BJ (cell line): ENCODE measurements at regions not wholly inside any gene's neighbourhood (a gene's known extent, or its start where the extent isn't known, plus 50 kb on each side); places are given as distances from the start of the nearest gene placed in this dataset.

Experiments used
- CTCF ChIA-PET: fragments of 350-600 bp; formaldehyde crosslinking; extraction: SDS; loops from one replicate; lab custom pipeline; 2021; ENCODE audit warnings: antibody characterized with exemption, inconsistent platforms; lab: Yijun Ruan, JAX
- POLR2A ChIA-PET: fragments of 300-600 bp; sonication (Branson Sonifier 250); formaldehyde crosslinking; extraction: SDS; loops from one replicate; lab custom pipeline; 2021; ENCODE audit warnings: antibody characterized with exemption; lab: Charles Lee
- DNase-seq: peaks from one replicate; pipeline ENCODE4 v3.0.0-alpha.2; 2011; ENCODE audit warnings: low read depth
- H3K27me3 ChIP-seq: 2 replicates; pipeline ENCODE4 v1.6.0; 2011; ENCODE audit warnings: low read length; ENCODE audit not compliant: control insufficient read depth, insufficient read depth
- H3K36me3 ChIP-seq: 2 replicates; pipeline ENCODE4 v1.5.1; 2011; ENCODE audit warnings: low read length; ENCODE audit not compliant: control insufficient read depth, insufficient read depth
- H3K4me3 ChIP-seq: 2 replicates; pipeline ENCODE4 v1.5.1; 2011; ENCODE audit warnings: low read depth, mild to moderate bottlenecking, control low read depth, low read length
- CTCF ChIP-seq: IDR thresholded peaks from 2 replicates; pipeline ENCODE4 v1.5.1; 2011; ENCODE audit warnings: low read depth, mild to moderate bottlenecking, control low read depth, inconsistent platforms, low read length, moderate library complexity; ENCODE audit not compliant: insufficient read depth

DNA sequence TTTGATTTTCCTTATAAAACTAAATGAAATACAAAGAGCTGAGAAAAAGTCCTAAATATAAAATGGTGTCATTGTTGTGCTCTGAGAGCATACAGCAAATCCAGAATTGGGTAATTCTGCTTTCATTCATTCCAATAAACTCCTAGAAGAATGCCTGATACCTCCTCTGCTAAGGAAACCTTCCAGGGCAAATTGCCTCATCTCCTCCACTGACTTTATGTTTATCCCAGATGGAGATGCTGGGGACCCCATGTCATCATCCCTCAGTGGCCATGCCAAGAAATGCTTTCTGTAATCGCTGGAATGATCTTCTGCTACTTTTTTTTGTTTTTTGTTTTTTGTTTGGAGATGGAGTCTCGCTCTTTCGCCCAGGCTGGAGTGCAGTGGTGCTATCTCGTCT is 119.3 kb upstream of the PRKCQ start:
- Histone ChIP-seq H3K4me3 (no peak overlapping the region), H3K36me3 (no peaks in the 10 kb centered on the region), H3K27me3 (no peaks in the 10 kb centered on the region)
- peak; percentile 4 for DNase-seq
- TF ChIP-seq CTCF: no peak
- CTCF ChIA-PET: interaction anchor here (1.9 kb wide), 1 partner anchor 11 kb away, joined by 7 read pairs; no protein-coding TSS in a partner anchor
- POLR2A ChIA-PET: no interaction called here

- POLR2A ChIA-PET: no interaction called here
- Histone ChIP-seq H3K27me3 (no peaks in the 10 kb centered on the region), H3K4me3 (no peak overlapping the region), H3K36me3 (no peaks in the 10 kb centered on the region)
- CTCF ChIA-PET: no interaction called here
- no peak for TF ChIP-seq CTCF
- no peak for DNase-seq
Measured at GRCh38 chr10:6695519-6695918, 115.4 kb upstream of the PRKCQ start.

- H3K36me3 ChIP-seq: no peaks in the 10 kb centered on the region
- no peak overlapping the region for H3K4me3 ChIP-seq
- DNase-seq: no peak
- POLR2A ChIA-PET: no interaction called here
- TF ChIP-seq CTCF: no peak
- no peaks in the 10 kb centered on the region for H3K27me3 ChIP-seq
- CTCF ChIA-PET: interaction anchor here (0.5 kb wide), 1 partner anchor 533 kb away, joined by 3 read pairs; no protein-coding TSS in a partner anchor
Measured at GRCh38 chr10:6694447-6695140, 114.5 kb upstream of the PRKCQ start.

GRCh38 chr10:6692856-6693255 is 112.8 kb upstream of the PRKCQ start:
- POLR2A ChIA-PET: no interaction called here
- Histone ChIP-seq H3K4me3 (no peak overlapping the region), H3K27me3 (no peaks in the 10 kb centered on the region), H3K36me3 (no peaks in the 10 kb centered on the region)
- CTCF ChIA-PET: no interaction called here
- TF ChIP-seq CTCF: no peak
- DNase-seq: no peak

DNA sequence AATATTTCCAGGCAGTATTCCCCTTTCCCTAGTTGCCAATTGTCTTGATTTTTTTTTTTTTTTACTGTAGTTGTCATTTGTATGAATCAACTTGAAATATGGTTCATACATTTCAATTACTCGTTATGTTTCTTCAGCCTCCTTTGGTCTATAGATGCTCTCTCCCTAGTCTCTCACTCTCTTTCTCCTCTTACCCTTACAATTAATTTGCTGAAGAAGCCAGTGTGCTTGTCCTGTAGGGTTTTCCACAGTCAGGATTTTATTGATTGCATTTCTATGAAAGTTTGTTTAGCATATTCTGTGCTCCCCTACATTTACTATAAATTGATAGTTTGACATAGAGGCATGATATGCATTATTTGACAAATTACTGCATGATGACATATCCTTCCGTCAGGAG is 112.0 kb upstream of the PRKCQ start:
- POLR2A ChIA-PET: interaction anchor here (0.6 kb wide), 1 partner anchor 13 kb away, joined by 8 read pairs; no protein-coding TSS in a partner anchor
- Histone ChIP-seq H3K36me3 (no peaks in the 10 kb centered on the region), H3K4me3 (no peak overlapping the region), H3K27me3 (peaks cover 2% of the 10 kb centered on the region; the same call in 1 of the 2 replicates)
- DNase-seq: no peak
- CTCF ChIA-PET: no interaction called here
- no peak for TF ChIP-seq CTCF
